ENCODE measurements at regions not wholly inside any gene's neighbourhood (a gene's known extent, or its start where the extent isn't known, plus 50 kb on each side); places are given as distances from the start of the nearest gene placed in this dataset.
"Not testable (repeated sequence)": the region's sequence is repeated elsewhere in the genome, so short reads cannot be mapped to it uniquely, and the experiment has no call there.

DNA sequence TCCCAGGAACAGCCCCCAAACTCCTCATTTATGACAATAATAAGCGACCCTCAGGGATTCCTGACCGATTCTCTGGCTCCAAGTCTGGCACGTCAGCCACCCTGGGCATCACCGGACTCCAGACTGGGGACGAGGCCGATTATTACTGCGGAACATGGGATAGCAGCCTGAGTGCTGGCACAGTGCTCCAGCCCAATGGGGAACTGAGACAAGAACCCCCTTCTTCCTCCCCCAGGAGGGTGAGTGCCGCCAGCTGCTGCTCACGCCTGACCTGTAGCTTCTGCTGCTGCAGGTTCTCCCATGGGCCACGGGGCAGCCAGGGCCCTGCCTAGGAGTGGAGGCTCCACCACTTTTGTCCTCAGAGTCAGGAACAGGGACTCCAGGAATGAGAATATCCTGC lies 78.2 kb downstream of the VPREB1 start:
- TF ChIP-seq, protein P1, sequence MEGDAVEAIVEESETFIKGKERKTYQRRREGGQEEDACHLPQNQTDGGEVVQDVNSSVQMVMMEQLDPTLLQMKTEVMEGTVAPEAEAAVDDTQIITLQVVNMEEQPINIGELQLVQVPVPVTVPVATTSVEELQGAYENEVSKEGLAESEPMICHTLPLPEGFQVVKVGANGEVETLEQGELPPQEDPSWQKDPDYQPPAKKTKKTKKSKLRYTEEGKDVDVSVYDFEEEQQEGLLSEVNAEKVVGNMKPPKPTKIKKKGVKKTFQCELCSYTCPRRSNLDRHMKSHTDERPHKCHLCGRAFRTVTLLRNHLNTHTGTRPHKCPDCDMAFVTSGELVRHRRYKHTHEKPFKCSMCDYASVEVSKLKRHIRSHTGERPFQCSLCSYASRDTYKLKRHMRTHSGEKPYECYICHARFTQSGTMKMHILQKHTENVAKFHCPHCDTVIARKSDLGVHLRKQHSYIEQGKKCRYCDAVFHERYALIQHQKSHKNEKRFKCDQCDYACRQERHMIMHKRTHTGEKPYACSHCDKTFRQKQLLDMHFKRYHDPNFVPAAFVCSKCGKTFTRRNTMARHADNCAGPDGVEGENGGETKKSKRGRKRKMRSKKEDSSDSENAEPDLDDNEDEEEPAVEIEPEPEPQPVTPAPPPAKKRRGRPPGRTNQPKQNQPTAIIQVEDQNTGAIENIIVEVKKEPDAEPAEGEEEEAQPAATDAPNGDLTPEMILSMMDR (IDR thresholded peaks at IDR 0.05; ENCODE audit: insufficient read depth, low read depth, low read length, missing control alignments): no peak
- H3K4me3 ChIP-seq (ENCODE audit: low read depth, low read length): no peak overlapping the region
- DNase-seq (ENCODE audit: low read depth): no peak

DNA sequence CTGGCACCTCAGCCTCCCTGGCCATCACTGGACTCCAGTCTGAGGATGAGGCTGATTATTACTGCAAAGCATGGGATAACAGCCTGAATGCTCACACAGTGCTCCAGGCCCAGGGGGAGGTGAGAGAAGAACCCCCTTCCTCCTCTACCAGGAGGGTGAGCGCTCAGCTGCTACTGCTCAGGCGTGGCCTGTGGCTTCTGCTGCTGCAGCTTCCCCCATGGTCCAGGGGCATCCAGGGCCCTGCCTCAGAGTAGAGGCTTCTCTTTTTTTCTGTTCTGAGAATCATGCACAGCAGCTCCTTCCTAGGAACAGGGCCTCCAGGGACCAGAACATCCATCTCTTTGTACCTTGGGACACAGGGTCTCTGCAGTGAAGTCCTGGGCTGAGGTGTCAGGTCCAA lies 83.1 kb downstream of the VPREB1 start:
- no peak overlapping the region for H3K4me3 ChIP-seq (ENCODE audit: low read depth, low read length)
- no peak for DNase-seq (ENCODE audit: low read depth)
- TF ChIP-seq, protein P1 (IDR thresholded peaks at IDR 0.05; ENCODE audit: insufficient read depth, low read depth, low read length, missing control alignments): no peak

DNA sequence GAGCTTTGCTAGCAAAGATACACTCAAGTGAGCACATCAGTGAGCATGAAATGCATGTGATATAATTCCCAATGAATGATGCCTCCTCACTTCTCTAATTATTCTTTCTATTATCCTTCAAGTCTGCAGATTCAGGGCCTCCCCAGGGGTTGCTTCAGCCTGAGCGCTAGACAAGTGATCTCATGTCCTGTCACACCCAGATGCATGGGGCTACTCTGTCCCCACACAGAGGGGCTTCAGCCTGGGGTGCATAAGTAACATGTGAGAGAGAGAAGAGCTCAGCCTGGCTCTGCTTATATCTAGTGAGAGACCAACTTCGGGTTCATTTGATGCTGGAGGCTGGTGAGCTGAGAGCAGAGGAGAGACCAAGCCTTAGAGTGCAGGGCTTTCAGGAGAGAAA lies 85.2 kb downstream of the VPREB1 start:
- TF ChIP-seq, protein P1 (IDR thresholded peaks at IDR 0.05; ENCODE audit: insufficient read depth, low read depth, low read length, missing control alignments): no peak
- no peak overlapping the region for H3K4me3 ChIP-seq (ENCODE audit: low read depth, low read length)
- DNase-seq (ENCODE audit: low read depth): no peak

DNA sequence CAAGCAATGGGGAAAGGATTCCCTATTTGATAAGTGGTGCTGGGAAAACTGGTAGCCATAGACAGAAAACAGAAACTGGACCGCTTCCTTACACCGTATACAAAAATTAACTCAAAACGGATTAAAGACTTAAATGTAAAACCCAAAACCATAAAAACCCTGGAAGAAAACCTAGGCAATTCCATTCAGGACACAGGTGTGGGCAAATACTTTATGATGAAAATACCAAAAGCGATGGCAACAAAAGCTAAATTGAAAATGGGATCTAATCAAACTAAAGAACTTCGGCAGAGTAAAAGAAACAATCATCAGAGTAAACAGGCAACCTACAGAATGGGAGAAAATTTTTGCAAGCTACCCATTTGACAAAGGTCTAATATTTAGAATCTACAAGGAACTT lies 91.1 kb downstream of the VPREB1 start:
- not testable (repeated sequence) for H3K4me3 ChIP-seq (ENCODE audit: low read depth, low read length); DNase-seq (ENCODE audit: low read depth)

DNA sequence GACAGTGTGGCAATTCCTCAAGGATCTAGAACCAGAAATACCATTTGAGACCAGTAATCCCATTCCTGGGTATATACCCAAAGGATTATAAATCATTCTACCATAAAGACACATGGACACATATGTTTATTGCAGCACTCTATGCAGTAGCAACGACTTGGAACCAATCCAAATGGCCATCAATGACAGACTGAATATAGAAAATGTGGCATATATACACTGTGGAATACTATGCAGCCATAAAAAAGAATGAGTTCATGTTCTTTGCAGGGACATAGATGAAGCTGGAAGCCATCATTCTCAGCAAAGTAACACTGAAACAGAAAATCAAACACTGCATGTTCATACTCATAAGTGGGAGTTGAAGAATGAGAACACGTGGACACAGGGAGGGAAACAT lies 91.7 kb downstream of the VPREB1 start:
- DNase-seq (ENCODE audit: low read depth): not testable (repeated sequence)

DNA sequence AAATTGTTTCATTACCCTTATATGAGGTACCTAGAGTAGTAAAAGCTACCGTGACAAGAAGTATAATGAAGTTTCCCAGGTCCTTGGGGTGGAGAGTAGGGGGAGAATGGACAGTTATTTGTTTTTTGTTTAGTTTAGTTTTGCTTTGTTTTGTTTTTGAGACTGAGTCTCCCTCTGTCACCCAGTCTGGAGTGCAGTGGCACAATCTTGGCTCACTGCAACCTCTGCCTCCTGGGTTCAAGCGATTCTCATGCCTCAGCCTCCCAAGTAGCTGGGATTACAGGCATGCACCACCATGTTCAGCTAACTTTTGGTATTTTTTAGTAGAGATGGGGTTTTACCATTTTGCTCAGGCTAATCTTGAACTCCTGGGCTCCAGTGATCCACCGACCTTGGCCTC lies 94.2 kb downstream of the VPREB1 start:
- not testable (repeated sequence) for H3K4me3 ChIP-seq (ENCODE audit: low read depth, low read length)

More for the DNA sequence above, 91.7 kb downstream of the VPREB1 start:
- not testable (repeated sequence) for H3K4me3 ChIP-seq (ENCODE audit: low read depth, low read length)

DNA sequence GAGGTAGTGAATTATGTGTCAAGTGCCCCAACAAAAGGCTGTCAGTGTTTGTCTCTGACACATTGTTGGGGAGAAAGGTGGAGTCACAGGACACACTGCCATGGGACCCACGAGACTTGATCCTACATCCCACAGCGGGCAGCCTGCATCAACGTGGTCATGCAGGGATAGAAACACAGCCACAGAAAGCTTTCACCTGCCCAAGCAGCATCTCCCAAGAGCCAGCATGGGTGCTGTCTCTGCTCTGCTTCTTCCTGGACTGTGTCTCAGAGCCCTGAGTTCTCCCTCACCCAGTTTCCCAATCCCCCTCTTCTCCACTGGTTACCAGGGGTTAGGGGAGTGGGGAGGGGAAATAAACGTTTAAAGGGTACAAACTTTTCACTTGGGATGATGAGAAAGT lies 97.2 kb downstream of the VPREB1 start:
- no peak overlapping the region for H3K4me3 ChIP-seq (ENCODE audit: low read depth, low read length)
- TF ChIP-seq, protein P1 (IDR thresholded peaks at IDR 0.05; ENCODE audit: insufficient read depth, low read depth, low read length, missing control alignments): no peak
- DNase-seq (ENCODE audit: low read depth): no peak

More for the DNA sequence above, 94.2 kb downstream of the VPREB1 start:
- not testable (repeated sequence) for DNase-seq (ENCODE audit: low read depth)

DNA sequence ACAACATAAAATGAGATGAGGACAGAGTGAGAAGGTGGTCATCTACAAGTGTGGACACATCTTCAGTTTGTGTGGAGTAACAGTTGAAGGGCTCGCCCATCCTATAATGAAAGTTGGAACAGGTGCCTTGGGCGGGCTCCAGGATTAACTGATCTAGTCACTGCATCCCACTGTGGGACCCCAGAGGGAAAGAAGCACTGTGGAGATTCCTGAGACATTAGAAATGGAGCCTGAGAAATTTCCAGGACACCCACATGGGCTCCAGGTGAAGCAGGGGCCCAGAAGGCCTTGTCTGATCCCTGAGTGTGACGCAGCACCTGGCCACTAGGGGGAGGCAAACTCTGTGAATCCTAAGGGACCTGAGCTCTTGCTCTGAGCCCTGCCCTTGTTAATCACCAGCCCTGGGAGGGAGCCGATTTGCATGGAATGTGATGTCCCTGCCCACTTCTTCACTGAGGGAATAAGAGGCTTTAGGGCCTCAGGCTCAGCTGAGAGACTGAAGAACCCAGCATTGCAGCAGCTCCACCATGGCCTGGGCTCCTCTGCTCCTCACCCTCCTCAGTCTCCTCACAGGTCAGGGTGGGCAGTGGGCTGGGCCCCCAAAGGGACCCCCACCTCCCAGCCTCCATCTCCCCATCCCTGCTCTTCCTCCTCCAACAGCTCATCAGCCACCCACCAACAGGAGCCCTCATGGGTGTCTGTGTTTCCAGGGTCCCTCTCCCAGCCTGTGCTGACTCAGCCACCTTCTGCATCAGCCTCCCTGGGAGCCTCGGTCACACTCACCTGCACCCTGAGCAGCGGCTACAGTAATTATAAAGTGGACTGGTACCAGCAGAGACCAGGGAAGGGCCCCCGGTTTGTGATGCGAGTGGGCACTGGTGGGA lies 98.4 kb downstream of the VPREB1 start:
- H3K4me3 ChIP-seq (ENCODE audit: low read depth, low read length): no peak overlapping the region
- TF ChIP-seq, protein P1 (IDR thresholded peaks at IDR 0.05; ENCODE audit: insufficient read depth, low read depth, low read length, missing control alignments): peak; percentile 96
- peak; percentile 82 for DNase-seq (ENCODE audit: low read depth)
